Bronchial epithelial cell (primary cell): ENCODE measurements at regions not wholly inside any gene's neighbourhood (a gene's known extent, or its start where the extent isn't known, plus 50 kb on each side); places are given as distances from the start of the nearest gene placed in this dataset.

Source experiments
- DNase-seq: peaks from one replicate; pipeline ENCODE4 v3.0.0-alpha.2; 2010; ENCODE audit warnings: low read depth
- FAIRE-seq: peaks from 2 replicates; lab custom pipeline; 2011; peaks lifted over from hg19 to GRCh38; lab: Jason Lieb, UNC
- H3K27me3 ChIP-seq: 2 replicates; pipeline ENCODE4 v1.5.1; 2011; ENCODE audit warnings: low read length; ENCODE audit not compliant: control insufficient read depth, insufficient read depth
- H3K36me3 ChIP-seq: 2 replicates; pipeline ENCODE4 v1.5.1; 2011; ENCODE audit warnings: low read length; ENCODE audit not compliant: control insufficient read depth, insufficient read depth
- H3K4me3 ChIP-seq: 2 replicates; pipeline ENCODE4 v1.5.1; 2011; ENCODE audit warnings: mild to moderate bottlenecking, low read depth, low read length, control low read depth
- CTCF ChIP-seq: IDR thresholded peaks from 2 replicates; pipeline ENCODE4 v1.5.1; 2011; ENCODE audit warnings: mild to moderate bottlenecking, moderate library complexity, low read length, control low read depth, inconsistent platforms; ENCODE audit not compliant: insufficient read depth, severe bottlenecking

- Histone ChIP-seq H3K27me3 (peaks cover 2% of the 10 kb centered on the region), H3K4me3 (no peak overlapping the region), H3K36me3 (no peaks in the 10 kb centered on the region)
- TF ChIP-seq CTCF: no peak
- no peak for DNase-seq
- FAIRE-seq: no peak
Observed at GRCh38 chr5:52655163-52655562, 132.6 kb upstream of the ITGA1 start.

GRCh38 chr5:52656569-52657246, 131.0 kb upstream of the ITGA1 start:
- Histone ChIP-seq H3K36me3 (no peaks in the 10 kb centered on the region), H3K27me3 (peaks cover 2% of the 10 kb centered on the region), H3K4me3 (no peak overlapping the region)
- FAIRE-seq: no peak
- no peak for DNase-seq
- no peak for TF ChIP-seq CTCF

GRCh38 chr5:52657247-52657645, 130.5 kb upstream of the ITGA1 start:
- H3K27me3 ChIP-seq: peaks cover 2% of the 10 kb centered on the region
- H3K36me3 ChIP-seq: no peaks in the 10 kb centered on the region
- DNase-seq (peak; percentile 66), FAIRE-seq (no peak)
- TF ChIP-seq CTCF: peak; percentile 22
- H3K4me3 ChIP-seq: no peak overlapping the region

- H3K36me3 ChIP-seq: no peaks in the 10 kb centered on the region
- H3K27me3 ChIP-seq: peaks cover 2% of the 10 kb centered on the region
- FAIRE-seq (no peak), DNase-seq (no peak)
- no peak for TF ChIP-seq CTCF
- H3K4me3 ChIP-seq: no peak overlapping the region
Observed at GRCh38 chr5:52658246-52658645, 129.5 kb upstream of the ITGA1 start.

GRCh38 chr5:52660621-52661020, 127.1 kb upstream of the ITGA1 start:
- Histone ChIP-seq H3K27me3 (peaks cover 2% of the 10 kb centered on the region), H3K4me3 (no peak overlapping the region), H3K36me3 (no peaks in the 10 kb centered on the region)
- FAIRE-seq (no peak), DNase-seq (no peak)
- TF ChIP-seq CTCF: no peak
